Colonic mucosa (tissue), 4 donors: ENCODE measurements at regions not wholly inside any gene's neighbourhood (a gene's known extent, or its start where the extent isn't known, plus 50 kb on each side); places are given as distances from the start of the nearest gene placed in this dataset.

Experiments used
- DNase-seq: peaks from one replicate; pipeline ENCODE4 v3.0.0-alpha.2; 2020
- H3K27ac ChIP-seq: fragments of 200-600 bp; one replicate; pipeline ENCODE4 v1.8.0; 2021
- H3K27me3 ChIP-seq: fragments of 200-600 bp; one replicate; pipeline ENCODE4 v1.8.0; 2021
- H3K36me3 ChIP-seq: fragments of 200-600 bp; one replicate; pipeline ENCODE4 v1.8.0; 2021
- H3K4me1 ChIP-seq: fragments of 200-600 bp; one replicate; pipeline ENCODE4 v1.8.0; 2021; ENCODE audit warnings: mild to moderate bottlenecking
- H3K4me3 ChIP-seq: fragments of 200-600 bp; one replicate; pipeline ENCODE4 v1.8.0; 2021
- H3K9ac ChIP-seq, 2 donors: one replicate each; pipeline ENCODE4 v1.7.0; 2013; ENCODE audit warnings: control low read depth in 2 of 2, low read depth in 2 of 2, low read length in 2 of 2
- H3K9me3 ChIP-seq: fragments of 200-600 bp; one replicate; pipeline ENCODE4 v1.8.0; 2021
- CTCF ChIP-seq: fragments of 200-600 bp; IDR thresholded peaks from one replicate; pipeline ENCODE4 v1.8.0; 2022; ENCODE audit warnings: antibody characterized with exemption, mild to moderate bottlenecking
- intact Hi-C: fragments of 100-400 bp; cut with DNase I; formaldehyde crosslinking; loops from one replicate; pipeline ENCODE4 v1.14.1; 2022
- donor health status: healthy.
- donor health status: DM: no; HTN: no; CAD: no.
- donor health status: DM: no; HTN: no; CAD: no.

GRCh38 chr1:22256213-22256512, 113.3 kb upstream of the WNT4 start:
- no peak for TF ChIP-seq CTCF
- H3K4me1 ChIP-seq, result peaks cover 9% of the 10 kb centered on the region
- no peak overlapping the region for H3K9ac ChIP-seq
- intact Hi-C loops, result no loop called here
- no peaks in the 10 kb centered on the region for H3K36me3 ChIP-seq
- no peaks in the 10 kb centered on the region for H3K27me3 ChIP-seq
- no peak overlapping the region for H3K4me3 ChIP-seq
- no peaks in the 10 kb centered on the region for H3K9me3 ChIP-seq
- DNase-seq, result no peak
- peak overlapping the region; percentile 16 for H3K27ac ChIP-seq

- H3K36me3 ChIP-seq, result no peaks in the 10 kb centered on the region
- no peak overlapping the region for H3K4me3 ChIP-seq
- no peaks in the 10 kb centered on the region for H3K9me3 ChIP-seq
- H3K27me3 ChIP-seq, result no peaks in the 10 kb centered on the region
- H3K27ac ChIP-seq, result peak overlapping the region; percentile 78
- intact Hi-C loops, result no loop called here
- no peak for TF ChIP-seq CTCF
- peaks cover 9% of the 10 kb centered on the region for H3K4me1 ChIP-seq
- peak overlapping the region; percentile 44 to 58 for H3K9ac ChIP-seq
- DNase-seq, result peak; percentile 78
These were observed 114.7 kb upstream of the WNT4 start for GRCh38 chr1:22257290-22258275.

GRCh38 chr1:22258698-22259097, 115.8 kb upstream of the WNT4 start:
- intact Hi-C loops, result no loop called here
- Histone ChIP-seq H3K27me3 (no peaks in the 10 kb centered on the region), H3K9ac (peak overlapping the region in 1 of 2 donors; percentile 55), H3K4me1 (peaks cover 9% of the 10 kb centered on the region), H3K27ac (peak overlapping the region; percentile 78), H3K36me3 (no peaks in the 10 kb centered on the region), H3K9me3 (no peaks in the 10 kb centered on the region), H3K4me3 (no peak overlapping the region)
- DNase-seq, result no peak
- TF ChIP-seq CTCF, result no peak

- TF ChIP-seq CTCF, result no peak
- Histone ChIP-seq H3K9me3 (no peaks in the 10 kb centered on the region), H3K36me3 (no peaks in the 10 kb centered on the region), H3K27ac (peak overlapping the region; percentile 78), H3K4me1 (peaks cover 9% of the 10 kb centered on the region), H3K4me3 (no peak overlapping the region), H3K9ac (peak overlapping the region in 1 of 2 donors; percentile 55), H3K27me3 (no peaks in the 10 kb centered on the region)
- intact Hi-C loops, result no loop called here
- DNase-seq, result peak; percentile 83
These were observed 116.8 kb upstream of the WNT4 start for GRCh38 chr1:22259551-22260282.

GRCh38 chr1:22260860-22261432, 118.0 kb upstream of the WNT4 start:
- Histone ChIP-seq H3K27me3 (no peaks in the 10 kb centered on the region), H3K4me3 (no peak overlapping the region), H3K36me3 (no peaks in the 10 kb centered on the region), H3K27ac (no peak overlapping the region), H3K4me1 (peaks cover 8% of the 10 kb centered on the region), H3K9ac (peak overlapping the region; percentile 17 to 51), H3K9me3 (no peaks in the 10 kb centered on the region)
- DNase-seq, result no peak
- no peak for TF ChIP-seq CTCF
- intact Hi-C loops, result no loop called here
